ENCODE measurements at regions not wholly inside any gene's neighbourhood (a gene's known extent, or its start where the extent isn't known, plus 50 kb on each side); places are given as distances from the start of the nearest gene placed in this dataset.
"Not testable (repeated sequence)": the region's sequence is repeated elsewhere in the genome, so short reads cannot be mapped to it uniquely, and the experiment has no call there.

- Histone ChIP-seq H3K9me3 (no peaks in the 10 kb centered on the region), H3K4me3 (no peak overlapping the region), H3K36me3 (no peaks in the 10 kb centered on the region), H3K27me3 (no peaks in the 10 kb centered on the region), H3K27ac (no peak overlapping the region), H3K4me1 (no peaks in the 10 kb centered on the region)
- TF ChIP-seq POLR2A (IDR thresholded peaks at IDR 0.05) (no peak), POLR2AphosphoS5 (IDR thresholded peaks at IDR 0.05; ENCODE audit: insufficient read depth in 1 of 2, low read depth in 1 of 2) (no peak), CTCF (IDR thresholded peaks at IDR 0.05) (no peak)
- no peak for DNase-seq (ENCODE audit: extremely low spot score in 2 of 2)
- intact Hi-C loops (cut with DNase I) = no loop called here
These were observed 142.6 kb upstream of the TMEM196 start for GRCh38 chr7:19916046-19916445.

- intact Hi-C loops (cut with DNase I) = no loop called here
- DNase-seq (ENCODE audit: extremely low spot score in 2 of 2) = no peak
- no peak overlapping the region for H3K4me3 ChIP-seq
- H3K36me3 ChIP-seq = no peaks in the 10 kb centered on the region
- H3K27me3 ChIP-seq = no peaks in the 10 kb centered on the region
- no peak overlapping the region for H3K27ac ChIP-seq
- TF ChIP-seq CTCF (IDR thresholded peaks at IDR 0.05) (no peak), POLR2AphosphoS5 (IDR thresholded peaks at IDR 0.05; ENCODE audit: insufficient read depth in 1 of 2, low read depth in 1 of 2) (no peak), POLR2A (IDR thresholded peaks at IDR 0.05) (no peak)
- H3K4me1 ChIP-seq = no peaks in the 10 kb centered on the region
- H3K9me3 ChIP-seq = no peaks in the 10 kb centered on the region
These were observed 142.2 kb upstream of the TMEM196 start for GRCh38 chr7:19915596-19915995.

- TF ChIP-seq CTCF (IDR thresholded peaks at IDR 0.05) = no peak
- TF ChIP-seq POLR2A (IDR thresholded peaks at IDR 0.05) = no peak
- TF ChIP-seq POLR2AphosphoS5 (IDR thresholded peaks at IDR 0.05; ENCODE audit: insufficient read depth in 1 of 2, low read depth in 1 of 2) = no peak
- no peaks in the 10 kb centered on the region for H3K4me1 ChIP-seq
- H3K4me3 ChIP-seq = no peak overlapping the region
- H3K9me3 ChIP-seq = no peaks in the 10 kb centered on the region
- intact Hi-C loops (cut with DNase I) = no loop called here
- DNase-seq (ENCODE audit: extremely low spot score in 2 of 2) = no peak
- H3K27ac ChIP-seq = no peak overlapping the region
- H3K27me3 ChIP-seq = no peaks in the 10 kb centered on the region
- H3K36me3 ChIP-seq = no peaks in the 10 kb centered on the region
These were observed 141.4 kb upstream of the TMEM196 start for GRCh38 chr7:19914866-19915265.

- no peaks in the 10 kb centered on the region for H3K27me3 ChIP-seq
- TF ChIP-seq POLR2AphosphoS5 (IDR thresholded peaks at IDR 0.05; ENCODE audit: insufficient read depth in 1 of 2, low read depth in 1 of 2) (no peak), POLR2A (IDR thresholded peaks at IDR 0.05) (no peak), CTCF (IDR thresholded peaks at IDR 0.05) (no peak)
- H3K9me3 ChIP-seq = no peaks in the 10 kb centered on the region
- no peak overlapping the region for H3K4me3 ChIP-seq
- no peak for DNase-seq (ENCODE audit: extremely low spot score in 2 of 2)
- no peaks in the 10 kb centered on the region for H3K4me1 ChIP-seq
- no peaks in the 10 kb centered on the region for H3K36me3 ChIP-seq
- intact Hi-C loops (cut with DNase I) = no loop called here
- no peak overlapping the region for H3K27ac ChIP-seq
These were observed 126.7 kb upstream of the TMEM196 start for GRCh38 chr7:19900118-19900517.

GRCh38 chr7:19899529-19899928 is 126.1 kb upstream of the TMEM196 start:
- TF ChIP-seq CTCF (IDR thresholded peaks at IDR 0.05) = no peak
- TF ChIP-seq POLR2AphosphoS5 (IDR thresholded peaks at IDR 0.05; ENCODE audit: insufficient read depth in 1 of 2, low read depth in 1 of 2) = no peak
- TF ChIP-seq POLR2A (IDR thresholded peaks at IDR 0.05) = no peak
- H3K27me3 ChIP-seq = no peaks in the 10 kb centered on the region
- intact Hi-C loops (cut with DNase I) = no loop called here

GRCh38 chr7:19882893-19883292 is 109.5 kb upstream of the TMEM196 start:
- H3K9me3 ChIP-seq; H3K27me3 ChIP-seq; H3K4me1 ChIP-seq; H3K27ac ChIP-seq; intact Hi-C loops (cut with DNase I); H3K4me3 ChIP-seq; DNase-seq (ENCODE audit: extremely low spot score in 2 of 2); H3K36me3 ChIP-seq: not testable (repeated sequence)

More at GRCh38 chr7:19899529-19899928, 126.1 kb upstream of the TMEM196 start:
- no peak overlapping the region for H3K27ac ChIP-seq
- no peaks in the 10 kb centered on the region for H3K36me3 ChIP-seq
- H3K4me1 ChIP-seq = no peaks in the 10 kb centered on the region
- no peak overlapping the region for H3K4me3 ChIP-seq
- H3K9me3 ChIP-seq = no peaks in the 10 kb centered on the region
- DNase-seq (ENCODE audit: extremely low spot score in 2 of 2) = no peak

Data from vagina (tissue), 2 donors.